GM10248 (cell line): ENCODE measurements at regions not wholly inside any gene's neighbourhood (a gene's known extent, or its start where the extent isn't known, plus 50 kb on each side); places are given as distances from the start of the nearest gene placed in this dataset.

Source experiments
- CTCF ChIA-PET: fragments of 300-600 bp; sonication (Branson Sonifier 250); formaldehyde crosslinking; extraction: SDS; loops from one replicate; lab custom pipeline; 2021; ENCODE audit warnings: antibody characterized with exemption; lab: Yijun Ruan, JAX
- POLR2A ChIA-PET: fragments of 350-650 bp; sonication (Branson Sonifier 250); formaldehyde crosslinking; extraction: SDS; loops from one replicate; lab custom pipeline; 2020; ENCODE audit warnings: antibody characterized with exemption; lab: Yijun Ruan, JAX
- DNase-seq: peaks from one replicate; pipeline ENCODE4 v3.0.0; 2012; ENCODE audit errors: extremely low spot score
- CTCF ChIP-seq: IDR thresholded peaks from 2 replicates; pipeline ENCODE4 v1.5.1; 2012; ENCODE audit warnings: mild to moderate bottlenecking, low read depth; ENCODE audit errors: extremely low read depth, missing control alignments, control extremely low read depth

DNA sequence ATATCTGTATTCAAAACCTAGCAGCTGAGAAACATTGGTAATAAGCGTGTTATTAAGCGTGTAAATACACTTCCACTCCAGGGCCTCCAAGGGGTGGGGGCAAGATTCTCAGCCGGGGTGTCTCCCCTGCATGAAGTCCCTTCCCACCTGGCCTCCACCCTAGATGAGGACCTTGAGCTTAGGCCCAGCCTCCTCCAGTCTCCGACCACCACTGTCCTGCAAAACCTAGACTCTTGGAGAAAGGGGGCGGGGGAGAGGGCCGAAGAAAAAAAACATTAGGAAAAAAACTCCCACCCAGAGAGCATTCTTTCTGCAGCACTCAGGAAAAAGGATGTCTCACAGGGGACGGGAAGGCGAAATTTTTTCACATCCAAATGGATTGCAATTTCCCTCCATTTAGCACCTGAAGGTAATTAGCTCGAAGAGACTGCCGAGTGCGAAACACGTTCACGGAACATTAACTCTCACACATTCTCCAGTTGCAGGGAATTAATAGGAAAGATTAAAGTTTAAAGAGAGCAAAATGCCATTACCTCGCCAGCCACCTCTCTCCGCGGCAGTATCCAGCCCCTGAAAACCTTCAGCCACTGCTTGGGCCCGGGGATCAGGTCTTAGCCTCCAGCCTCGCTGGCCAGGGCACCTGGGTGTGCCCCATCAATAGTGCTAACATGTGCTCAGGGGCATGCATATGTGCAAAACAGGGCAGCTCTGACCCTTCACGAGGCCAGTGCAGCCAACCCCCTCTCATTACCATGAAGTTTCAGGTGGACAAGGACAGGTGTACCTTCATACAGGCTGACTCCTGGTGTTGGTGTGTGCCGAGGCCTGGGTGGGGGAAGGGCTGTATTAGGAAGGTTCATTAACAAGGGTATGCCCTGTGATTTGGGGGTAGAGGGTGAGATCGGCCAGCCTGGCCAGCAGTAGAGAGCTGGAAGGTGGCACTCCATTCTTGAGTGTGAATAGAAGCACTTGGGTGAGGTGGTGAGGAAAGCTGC lies 77.2 kb downstream of the HIF1AN start:
- ChIA-PET POLR2A (no interaction called here), CTCF (interaction anchor here (1.2 to 1.6 kb wide), 3 partner anchors 11 to 50 kb away, joined by 3 read pairs; no protein-coding TSS in a partner anchor)
- no peak for DNase-seq
- TF ChIP-seq CTCF: no peak

DNA sequence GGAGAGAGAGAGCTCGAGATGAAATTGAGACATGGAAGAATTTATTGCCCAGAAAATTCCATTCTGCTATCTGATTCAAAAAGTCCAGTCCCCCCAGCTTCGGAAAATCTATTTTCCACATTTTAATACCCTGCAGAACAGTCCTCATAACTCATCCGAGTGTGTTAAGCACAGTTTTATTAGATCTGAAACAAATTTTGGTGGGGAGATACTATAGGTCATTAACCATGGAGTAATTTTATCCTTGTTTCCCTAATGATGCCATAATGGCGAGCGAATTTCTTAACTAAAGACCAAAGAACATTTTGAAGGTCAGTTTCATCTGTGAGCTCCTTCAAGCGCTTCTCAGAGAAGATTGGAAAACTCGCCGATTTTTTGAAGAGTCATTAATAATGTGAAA lies 78.1 kb downstream of the HIF1AN start:
- ChIA-PET POLR2A (no interaction called here), CTCF (interaction anchor here (1.2 kb wide), 1 partner anchor 14 kb away, joined by 3 read pairs; no protein-coding TSS in a partner anchor)
- DNase-seq: no peak
- TF ChIP-seq CTCF: no peak

- DNase-seq: no peak
- ChIA-PET CTCF (no interaction called here), POLR2A (no interaction called here)
- TF ChIP-seq CTCF: no peak
Observed at GRCh38 chr10:100614429-100615095, 78.8 kb downstream of the HIF1AN start.

DNA sequence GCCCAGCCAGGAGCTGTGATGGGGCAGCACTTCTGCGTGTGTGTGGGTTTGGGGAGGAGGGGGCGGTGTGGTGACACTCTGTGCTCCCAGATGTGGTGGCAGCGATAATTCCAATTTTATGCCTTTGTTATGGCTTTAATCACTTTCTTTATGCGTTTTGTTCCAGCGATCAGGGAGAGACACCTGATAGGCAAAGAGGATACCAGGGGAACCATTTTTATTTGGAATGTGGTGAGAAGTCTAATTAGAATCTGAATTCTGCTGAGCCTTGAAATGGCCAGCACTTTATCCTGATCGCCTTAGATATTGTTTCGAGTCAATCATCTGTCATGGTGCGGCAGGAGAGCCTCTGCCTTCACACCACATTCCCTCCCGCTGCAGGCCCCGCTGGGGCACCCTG lies 79.5 kb downstream of the HIF1AN start:
- no peak for DNase-seq
- TF ChIP-seq CTCF: no peak
- CTCF ChIA-PET: interaction anchor here (1.3 kb wide), 1 partner anchor 21 kb away, joined by 3 read pairs; no protein-coding TSS in a partner anchor
- POLR2A ChIA-PET: no interaction called here

- ChIA-PET POLR2A (no interaction called here), CTCF (interaction anchor here (1.1 to 1.3 kb wide), 2 partner anchors 11 to 20 kb away, joined by 3 read pairs; no protein-coding TSS in a partner anchor)
- TF ChIP-seq CTCF: no peak
- DNase-seq: no peak
Observed at GRCh38 chr10:100615908-100616307, 80.2 kb downstream of the HIF1AN start.

DNA sequence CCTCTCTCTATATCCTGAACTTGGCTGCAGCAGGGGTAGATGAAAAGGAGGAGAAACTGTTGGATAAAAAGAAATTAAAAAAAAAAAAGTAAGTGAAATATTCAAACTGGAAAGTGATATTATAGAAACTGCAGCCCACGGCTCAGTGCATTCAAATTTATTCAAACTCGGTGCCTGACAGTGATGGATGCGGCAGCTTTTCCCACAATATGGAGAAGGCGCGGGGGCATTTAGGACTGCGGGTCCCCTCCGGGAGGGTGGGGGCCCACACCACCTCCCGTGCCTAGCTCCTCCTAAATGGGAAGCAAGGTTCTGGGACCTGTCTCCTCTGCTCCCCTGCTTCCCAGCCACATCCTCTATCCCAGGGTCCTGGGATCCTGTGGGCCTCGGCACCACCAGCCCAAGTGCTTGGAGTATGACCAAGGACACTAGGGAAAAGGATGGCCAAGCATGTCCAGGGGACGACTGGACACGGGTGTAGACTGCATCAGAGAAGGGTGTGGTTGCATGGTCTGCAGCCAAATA lies 82.4 kb downstream of the HIF1AN start:
- TF ChIP-seq CTCF: no peak
- ChIA-PET POLR2A (no interaction called here), CTCF (no interaction called here)
- DNase-seq: no peak
